ENCODE measurements at regions not wholly inside any gene's neighbourhood (a gene's known extent, or its start where the extent isn't known, plus 50 kb on each side); places are given as distances from the start of the nearest gene placed in this dataset.

GRCh38 chr7:96823274-96823673 is 113.6 kb upstream of the SEM1 start:
- TF ChIP-seq CTCF (IDR thresholded peaks at IDR 0.05) (no peak), POLR2A (IDR thresholded peaks at IDR 0.05) (no peak)
